ENCODE measurements at regions not wholly inside any gene's neighbourhood (a gene's known extent, or its start where the extent isn't known, plus 50 kb on each side); places are given as distances from the start of the nearest gene placed in this dataset.

- Histone ChIP-seq H3K27ac (replicated peaks) (no peak overlapping the region), H3K4me3 (replicated peaks; ENCODE audit: insufficient read depth, low read length) (no peak overlapping the region), H3K27me3 (ENCODE audit: insufficient read depth, poor library complexity, severe bottlenecking) (no peaks in the 10 kb centered on the region)
- no peak for TF ChIP-seq SPI1 (IDR thresholded peaks at IDR 0.05; ENCODE audit: borderline replicate concordance, low read depth)
- TF ChIP-seq CTCF (IDR thresholded peaks at IDR 0.05; ENCODE audit: insufficient read depth, low read length): no peak
- TF ChIP-seq REST (IDR thresholded peaks at IDR 0.05; ENCODE audit: insufficient replicate concordance, low read depth): no peak
- TF ChIP-seq POLR2AphosphoS5 (IDR thresholded peaks at IDR 0.05; ENCODE audit: low read depth): no peak
- TF ChIP-seq GABPA (IDR thresholded peaks at IDR 0.05; ENCODE audit: low read depth): no peak
- no peak for DNase-seq (ENCODE audit: low read depth in 1 of 2, low spot score in 1 of 2)
These were observed 275.8 kb downstream of the SATB1 start for GRCh38 chr3:18149386-18149785.

- Histone ChIP-seq H3K27ac (replicated peaks) (no peak overlapping the region), H3K4me3 (replicated peaks; ENCODE audit: insufficient read depth, low read length) (no peak overlapping the region), H3K27me3 (ENCODE audit: insufficient read depth, poor library complexity, severe bottlenecking) (no peaks in the 10 kb centered on the region)
- DNase-seq (ENCODE audit: low read depth in 1 of 2, low spot score in 1 of 2): no peak
- TF ChIP-seq SPI1 (IDR thresholded peaks at IDR 0.05; ENCODE audit: borderline replicate concordance, low read depth): no peak
These were observed 280.6 kb downstream of the SATB1 start for GRCh38 chr3:18144571-18144970.

- TF ChIP-seq SPI1 (IDR thresholded peaks at IDR 0.05; ENCODE audit: borderline replicate concordance, low read depth): no peak
- TF ChIP-seq GABPA (IDR thresholded peaks at IDR 0.05; ENCODE audit: low read depth): no peak
- TF ChIP-seq CTCF (IDR thresholded peaks at IDR 0.05; ENCODE audit: insufficient read depth, low read length): no peak
- TF ChIP-seq POLR2AphosphoS5 (IDR thresholded peaks at IDR 0.05; ENCODE audit: low read depth): no peak
- TF ChIP-seq REST (IDR thresholded peaks at IDR 0.05; ENCODE audit: insufficient replicate concordance, low read depth): no peak
- DNase-seq (ENCODE audit: low read depth in 1 of 2, low spot score in 1 of 2): no peak
- no peaks in the 10 kb centered on the region for H3K27me3 ChIP-seq (ENCODE audit: insufficient read depth, poor library complexity, severe bottlenecking)
- H3K27ac ChIP-seq (replicated peaks): no peak overlapping the region
- H3K4me3 ChIP-seq (replicated peaks; ENCODE audit: insufficient read depth, low read length): no peak overlapping the region
These were observed 281.8 kb downstream of the SATB1 start for GRCh38 chr3:18143258-18143780.

GRCh38 chr3:18137958-18138357, 287.2 kb downstream of the SATB1 start:
- no peak for DNase-seq (ENCODE audit: low read depth in 1 of 2, low spot score in 1 of 2)
- no peak for TF ChIP-seq POLR2AphosphoS5 (IDR thresholded peaks at IDR 0.05; ENCODE audit: low read depth)

GRCh38 chr3:18135060-18135814, 289.9 kb downstream of the SATB1 start:
- Histone ChIP-seq H3K27ac (replicated peaks) (no peak overlapping the region), H3K4me3 (replicated peaks; ENCODE audit: insufficient read depth, low read length) (no peak overlapping the region), H3K27me3 (ENCODE audit: insufficient read depth, poor library complexity, severe bottlenecking) (no peaks in the 10 kb centered on the region)
- TF ChIP-seq GABPA (IDR thresholded peaks at IDR 0.05; ENCODE audit: low read depth) (no peak), SPI1 (IDR thresholded peaks at IDR 0.05; ENCODE audit: borderline replicate concordance, low read depth) (no peak), CTCF (IDR thresholded peaks at IDR 0.05; ENCODE audit: insufficient read depth, low read length) (no peak), POLR2AphosphoS5 (IDR thresholded peaks at IDR 0.05; ENCODE audit: low read depth) (no peak), REST (IDR thresholded peaks at IDR 0.05; ENCODE audit: insufficient replicate concordance, low read depth) (no peak)
- no peak for DNase-seq (ENCODE audit: low read depth in 1 of 2, low spot score in 1 of 2)

More at GRCh38 chr3:18137958-18138357, 287.2 kb downstream of the SATB1 start:
- Histone ChIP-seq H3K27ac (replicated peaks) (no peak overlapping the region), H3K4me3 (replicated peaks; ENCODE audit: insufficient read depth, low read length) (no peak overlapping the region), H3K27me3 (ENCODE audit: insufficient read depth, poor library complexity, severe bottlenecking) (no peaks in the 10 kb centered on the region)

All from HL-60 (cell line).